Spleen (tissue), 11 donors: ENCODE measurements at regions not wholly inside any gene's neighbourhood (a gene's known extent, or its start where the extent isn't known, plus 50 kb on each side); places are given as distances from the start of the nearest gene placed in this dataset.

ENCODE experiments used
- DNase-seq: peaks from one replicate; pipeline ENCODE4 v3.0.0-alpha.2; 2020
- H3K27ac ChIP-seq, 8 donors: fragments of 200-600 bp; sonication (generic) in 7 of 8; 1 replicate in 4 of 8; 2 replicates in 4 of 8; pipeline versions ENCODE4 v1.5.0 to v1.8.0; 2016 to 2021; ENCODE audit warnings: inconsistent platforms in 4 of 8, mild to moderate bottlenecking in 4 of 8, moderate library complexity in 1 of 8
- H3K27me3 ChIP-seq, 7 donors: fragments of 200-600 bp; sonication (generic) in 6 of 7; replicated peaks in 1 of 7; 1 replicate in 4 of 7; 2 replicates in 3 of 7; pipeline versions ENCODE4 v1.5.0 to v1.8.0; 2016 to 2021; ENCODE audit warnings: inconsistent platforms in 3 of 7, mild to moderate bottlenecking in 1 of 7
- H3K36me3 ChIP-seq, 6 donors: fragments of 200-600 bp; sonication (generic) in 5 of 6; 1 replicate in 4 of 6; 2 replicates in 2 of 6; pipeline versions ENCODE4 v1.5.0 to v1.8.0; 2016 to 2021; ENCODE audit warnings: inconsistent platforms in 2 of 6
- H3K4me1 ChIP-seq, 6 donors: fragments of 200-600 bp; sonication (generic) in 5 of 6; 1 replicate in 3 of 6; 2 replicates in 3 of 6; pipeline versions ENCODE4 v1.5.0 to v1.8.0; 2016 to 2021; ENCODE audit warnings: inconsistent platforms in 3 of 6
- H3K4me3 ChIP-seq, 8 donors: fragments of 200-600 bp; sonication (generic) in 7 of 8; 1 replicate in 4 of 8; 2 replicates in 4 of 8; pipeline versions ENCODE4 v1.5.0 to v1.8.0; 2016 to 2021; ENCODE audit warnings: inconsistent platforms in 4 of 8, mild to moderate bottlenecking in 4 of 8, moderate library complexity in 2 of 8
- H3K9me3 ChIP-seq, 8 donors: fragments of 200-600 bp; sonication (generic) in 7 of 8; 1 replicate in 4 of 8; 2 replicates in 4 of 8; pipeline versions ENCODE4 v1.5.0 to v1.8.0; 2016 to 2021; ENCODE audit warnings: inconsistent platforms in 4 of 8
- CTCF ChIP-seq, 11 experiments: fragments of 200-600 bp in 7 of 11; fragments of 450-650 bp in 4 of 11; sonication (generic) in 4 of 11; IDR thresholded peaks in 8 of 11; conservative IDR thresholded peaks in 3 of 11; 1 replicate in 7 of 11; 2 replicates in 4 of 11; pipeline versions ENCODE4 v1.4.0 to v1.8.0; 2016 to 2021; ENCODE audit warnings: antibody characterized with exemption in 11 of 11, inconsistent platforms in 4 of 11, mild to moderate bottlenecking in 1 of 11
- POLR2A ChIP-seq, 3 donors: fragments of 450-650 bp; IDR thresholded peaks; one replicate each; pipeline ENCODE4 v1.5.1; 2017; ENCODE audit warnings: antibody characterized with exemption in 3 of 3, mild to moderate bottlenecking in 1 of 3
- POLR2AphosphoS5 ChIP-seq, 3 donors: sonication (generic); formaldehyde crosslinking; IDR thresholded peaks; one replicate each; pipeline ENCODE4 v1.5.1; 2017; ENCODE audit warnings: antibody characterized with exemption in 3 of 3
- WGBS, 5 donors: extraction: QIAGEN DNeasy Blood & Tissue Kit in 3 of 5; methylation state at CpG; one replicate each; pipeline versions ENCODE4 v1.1.5 to v1.1.7; 2013 to 2018; 5-methylcytosine and 5-hydroxymethylcytosine counted together
- intact Hi-C: fragments of 100-400 bp; cut with DNase I; formaldehyde crosslinking; loops from one replicate; pipeline ENCODE4 v1.15.0; 2023; ENCODE audit warnings: low total_unique reads
- donor health status: healthy with polysubstance abuse.
- donor health status: DM: no; HTN: no; CAD: no; lungs with moderate emphysema.
- donor health status: DM: no; HTN: no; CAD: no.
- donor health status: Bipolar disorder and iron deficiency.
- donor health status: healthy.
- donor health status: DM: no; HTN: no; CAD: no.
- donor health status: DM: yes; HTN: yes; CAD: no.

GRCh38 chr14:97638864-97639263 is 841.7 kb downstream of the VRK1 start:
- no peak for TF ChIP-seq POLR2AphosphoS5 (IDR thresholded peaks at IDR 0.05)
- no peak for TF ChIP-seq POLR2A (IDR thresholded peaks at IDR 0.05)
- TF ChIP-seq CTCF (IDR thresholded peaks at IDR 0.05 in 8 of 11, conservative IDR thresholded peaks at IDR 0.05 in 3 of 11): no peak
- Histone ChIP-seq H3K4me1 (peaks cover 0 to 10% (median 0%) of the 10 kb centered on the region in 6 donors), H3K4me3 (peak overlapping the region in 1 of 8 donors; percentile 24), H3K9me3 (no peaks in the 10 kb centered on the region), H3K27me3 (no peaks in the 10 kb centered on the region), H3K36me3 (no peaks in the 10 kb centered on the region), H3K27ac (peak overlapping the region in 7 of 8 donors; percentile 26 to 75 (median 72))
- WGBS, 5 donors: 38 to 59% (median 47%) methylated on average over 3 of the region's 3 CpGs
- no peak for DNase-seq
- intact Hi-C loops: no loop called here

DNA sequence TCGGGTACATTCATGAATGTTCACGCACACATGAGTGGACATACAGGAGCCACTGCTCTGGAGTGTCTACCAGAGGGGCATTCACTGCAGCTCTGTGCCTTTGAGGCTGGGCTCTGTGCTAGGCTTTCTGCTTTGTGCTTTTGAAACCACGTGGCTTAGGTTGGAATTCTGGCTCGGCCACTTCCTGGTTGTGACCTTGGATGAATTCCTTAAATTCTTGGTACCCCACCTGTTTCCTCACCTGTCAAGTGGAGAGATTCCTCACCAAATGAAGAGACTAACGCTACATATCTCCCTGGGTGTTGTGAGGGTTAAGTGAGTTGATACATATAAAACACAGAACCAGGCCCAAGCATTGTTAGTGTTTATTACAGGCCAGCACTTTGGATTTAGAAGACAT is 842.8 kb downstream of the VRK1 start:
- intact Hi-C loops: no loop called here
- no peaks in the 10 kb centered on the region for H3K36me3 ChIP-seq
- no peak overlapping the region for H3K4me3 ChIP-seq
- WGBS, 5 donors: 78 to 85% (median 79%) methylated on average over 3 to 5 of the region's 5 CpGs
- H3K27me3 ChIP-seq: no peaks in the 10 kb centered on the region
- no peaks in the 10 kb centered on the region for H3K9me3 ChIP-seq
- DNase-seq: no peak
- peaks cover 0 to 1% (median 0%) of the 10 kb centered on the region in 6 donors for H3K4me1 ChIP-seq
- TF ChIP-seq CTCF (IDR thresholded peaks at IDR 0.05 in 8 of 11, conservative IDR thresholded peaks at IDR 0.05 in 3 of 11) (no peak), POLR2A (IDR thresholded peaks at IDR 0.05) (no peak), POLR2AphosphoS5 (IDR thresholded peaks at IDR 0.05) (no peak)
- peak overlapping the region in 4 of 8 donors; percentile 72 to 75 (median 73) for H3K27ac ChIP-seq

GRCh38 chr14:97641827-97642226 is 844.6 kb downstream of the VRK1 start:
- intact Hi-C loops: no loop called here
- Histone ChIP-seq H3K27me3 (no peaks in the 10 kb centered on the region), H3K4me1 (no peaks in the 10 kb centered on the region), H3K36me3 (no peaks in the 10 kb centered on the region), H3K9me3 (no peaks in the 10 kb centered on the region), H3K27ac (no peak overlapping the region), H3K4me3 (no peak overlapping the region)
- no peak for TF ChIP-seq POLR2A (IDR thresholded peaks at IDR 0.05)
- TF ChIP-seq CTCF (IDR thresholded peaks at IDR 0.05 in 8 of 11, conservative IDR thresholded peaks at IDR 0.05 in 3 of 11): no peak
- TF ChIP-seq POLR2AphosphoS5 (IDR thresholded peaks at IDR 0.05): no peak
- WGBS, 5 donors: 61 to 74% (median 68%) methylated on average over 8 of the region's 8 CpGs
- no peak for DNase-seq

DNA sequence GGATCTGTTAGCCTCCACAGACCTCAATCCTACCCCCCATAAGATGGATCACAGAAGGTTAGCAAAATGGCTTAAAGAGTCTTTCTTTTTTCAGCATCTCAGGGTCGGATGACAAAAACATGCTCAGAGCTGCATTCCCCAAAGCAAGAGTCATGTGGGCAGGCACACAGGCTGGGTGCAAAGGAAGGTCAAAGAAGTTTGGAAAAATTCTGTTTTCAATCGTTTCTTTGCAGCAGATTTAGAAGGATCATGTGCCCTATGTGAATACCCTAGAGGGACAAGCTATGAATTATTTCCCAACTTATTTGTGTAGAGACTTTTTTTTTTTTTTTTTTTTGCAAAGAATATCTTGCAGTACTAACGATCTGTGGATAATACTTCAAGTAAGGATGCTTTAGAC is 845.4 kb downstream of the VRK1 start:
- Histone ChIP-seq H3K27ac (no peak overlapping the region), H3K9me3 (no peaks in the 10 kb centered on the region), H3K4me1 (no peaks in the 10 kb centered on the region), H3K36me3 (no peaks in the 10 kb centered on the region), H3K27me3 (no peaks in the 10 kb centered on the region), H3K4me3 (no peak overlapping the region)
- intact Hi-C loops: no loop called here
- TF ChIP-seq POLR2A (IDR thresholded peaks at IDR 0.05) (no peak), POLR2AphosphoS5 (IDR thresholded peaks at IDR 0.05) (no peak), CTCF (IDR thresholded peaks at IDR 0.05 in 8 of 11, conservative IDR thresholded peaks at IDR 0.05 in 3 of 11) (no peak)
- no peak for DNase-seq
- WGBS, 5 donors: 72 to 83% (median 77%) methylated on average over 3 of the region's 3 CpGs
